Spinal cord (tissue), 9 donors: ENCODE measurements at regions not wholly inside any gene's neighbourhood (a gene's known extent, or its start where the extent isn't known, plus 50 kb on each side); places are given as distances from the start of the nearest gene placed in this dataset.
"Not testable (repeated sequence)": the region's sequence is repeated elsewhere in the genome, so short reads cannot be mapped to it uniquely, and the experiment has no call there.

Experiments used
- DNase-seq, 6 donors: peaks; one replicate each; pipeline versions ENCODE4 v3.0.0 to v3.0.0-alpha.2; 2013 to 2015; ENCODE audit warnings: low spot score in 6 of 6, low read depth in 4 of 6
- H3K27ac ChIP-seq: one replicate; pipeline ENCODE4 v1.5.1; 2013; ENCODE audit warnings: low read depth, low read length, control low read depth
- H3K27me3 ChIP-seq: one replicate; pipeline ENCODE4 v1.6.1; 2013; ENCODE audit warnings: low read length; ENCODE audit not compliant: control insufficient read depth, insufficient read depth
- H3K36me3 ChIP-seq: one replicate; pipeline ENCODE4 v1.6.1; 2013; ENCODE audit warnings: low read length; ENCODE audit not compliant: control insufficient read depth, insufficient read depth
- H3K4me1 ChIP-seq: one replicate; pipeline ENCODE4 v1.6.1; 2013; ENCODE audit warnings: low read length; ENCODE audit not compliant: control insufficient read depth, insufficient read depth
- H3K4me3 ChIP-seq: one replicate; pipeline ENCODE4 v1.5.1; 2013; ENCODE audit warnings: low read depth, low read length, control low read depth
- H3K9me3 ChIP-seq: one replicate; pipeline ENCODE4 v1.6.1; 2013; ENCODE audit warnings: low read length; ENCODE audit not compliant: control insufficient read depth, insufficient read depth
- WGBS: methylation state at CpG from one replicate; pipeline ENCODE4 v1.1.5; 2013; ENCODE audit warnings: missing lambda C conversion rate; ENCODE audit not compliant: insufficient coverage; 5-methylcytosine and 5-hydroxymethylcytosine counted together
- donor health status: healthy.

DNA sequence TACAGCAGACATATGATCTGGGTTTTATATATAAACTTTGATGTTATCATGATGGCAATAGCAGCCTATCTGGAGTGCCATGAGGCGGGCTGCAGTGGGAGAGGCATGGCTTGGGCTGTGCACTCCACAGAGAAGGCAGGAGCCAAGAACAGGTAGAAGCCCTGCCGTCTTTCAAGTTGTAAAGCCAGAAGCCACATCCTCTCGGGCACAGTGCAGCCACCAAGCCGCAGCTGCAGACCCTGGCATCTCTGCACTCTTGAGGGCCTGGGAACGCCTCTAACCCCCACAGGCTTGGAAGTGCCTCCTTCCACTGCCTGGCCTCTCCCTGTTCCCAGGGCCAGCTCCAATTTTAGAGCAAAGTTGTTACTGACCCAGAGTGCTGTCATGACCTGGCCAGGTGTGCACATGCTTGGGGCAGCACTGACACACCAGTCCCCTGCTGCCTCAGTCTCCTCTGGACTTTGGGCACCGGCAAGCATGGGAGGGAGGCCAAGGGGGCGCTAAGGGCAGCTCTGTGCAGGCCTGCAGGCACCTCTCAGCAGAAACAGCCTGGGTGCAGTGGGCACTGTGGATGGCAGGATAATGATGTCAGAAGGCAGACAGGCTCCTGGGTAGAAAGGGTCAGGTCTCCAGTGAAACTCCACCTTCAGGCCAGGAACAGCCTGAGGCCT, 1619.8 kb upstream of the PRMT6 start:
- H3K36me3 ChIP-seq, result no peaks in the 10 kb centered on the region
- 99% methylated on average over 7 of the region's 7 CpGs for WGBS

DNA sequence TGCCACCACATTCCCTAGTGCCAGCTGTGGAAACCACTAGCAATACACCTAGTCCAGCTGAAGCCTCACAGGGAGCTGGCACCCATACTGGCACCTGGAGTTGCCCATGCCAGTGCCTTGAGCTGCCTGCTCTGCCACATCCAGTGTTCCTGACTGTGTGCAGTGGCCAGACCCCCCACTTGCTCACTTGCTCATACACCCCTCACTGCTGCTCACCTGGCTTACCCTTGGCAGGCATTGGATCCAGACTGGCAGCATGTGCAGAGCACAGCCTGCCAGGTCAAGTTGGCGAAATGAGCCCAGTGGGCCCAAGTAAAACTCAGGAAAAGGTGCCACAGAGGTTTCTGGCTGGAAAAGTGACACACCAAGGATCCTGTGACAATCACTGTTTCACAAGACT, 1618.6 kb upstream of the PRMT6 start:
- peaks cover 3% of the 10 kb centered on the region for H3K9me3 ChIP-seq
- no peak for DNase-seq
- WGBS, result 100% methylated on average over 1 of the region's 1 CpG
- no peaks in the 10 kb centered on the region for H3K27me3 ChIP-seq
- H3K4me1 ChIP-seq, result no peaks in the 10 kb centered on the region
- H3K4me3 ChIP-seq, result no peak overlapping the region
- H3K36me3 ChIP-seq, result no peaks in the 10 kb centered on the region
- H3K27ac ChIP-seq, result no peak overlapping the region

More for the DNA sequence above, 1619.8 kb upstream of the PRMT6 start:
- Histone ChIP-seq H3K4me3 (no peak overlapping the region), H3K27ac (no peak overlapping the region), H3K27me3 (no peaks in the 10 kb centered on the region), H3K9me3 (peaks cover 3% of the 10 kb centered on the region), H3K4me1 (no peaks in the 10 kb centered on the region)
- no peak for DNase-seq

DNA sequence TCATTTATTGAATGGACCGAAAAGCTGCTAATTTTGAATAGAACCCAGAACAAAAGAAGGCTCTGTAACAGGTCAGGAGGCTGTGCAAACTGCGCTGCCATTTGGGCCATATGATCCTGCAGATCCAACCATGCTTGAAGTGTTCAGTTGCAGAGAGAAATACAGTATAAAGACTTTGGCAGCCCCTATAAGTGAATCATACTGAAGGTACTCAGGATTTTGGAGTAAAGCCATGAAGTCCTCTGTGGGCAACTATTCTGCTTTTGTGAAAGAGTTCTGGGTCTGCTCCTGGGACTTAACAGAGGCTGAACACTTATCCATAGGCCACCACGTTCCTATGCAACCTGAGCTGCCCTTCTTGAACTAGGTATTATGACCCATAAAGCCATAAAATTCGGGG, 1613.6 kb upstream of the PRMT6 start:
- 62% methylated on average over 3 of the region's 4 CpGs for WGBS
- no peaks in the 10 kb centered on the region for H3K36me3 ChIP-seq
- H3K27ac ChIP-seq, result no peak overlapping the region
- H3K27me3 ChIP-seq, result no peaks in the 10 kb centered on the region
- H3K9me3 ChIP-seq, result no peaks in the 10 kb centered on the region
- H3K4me1 ChIP-seq, result no peaks in the 10 kb centered on the region
- H3K4me3 ChIP-seq, result no peak overlapping the region
- DNase-seq, result no peak

DNA sequence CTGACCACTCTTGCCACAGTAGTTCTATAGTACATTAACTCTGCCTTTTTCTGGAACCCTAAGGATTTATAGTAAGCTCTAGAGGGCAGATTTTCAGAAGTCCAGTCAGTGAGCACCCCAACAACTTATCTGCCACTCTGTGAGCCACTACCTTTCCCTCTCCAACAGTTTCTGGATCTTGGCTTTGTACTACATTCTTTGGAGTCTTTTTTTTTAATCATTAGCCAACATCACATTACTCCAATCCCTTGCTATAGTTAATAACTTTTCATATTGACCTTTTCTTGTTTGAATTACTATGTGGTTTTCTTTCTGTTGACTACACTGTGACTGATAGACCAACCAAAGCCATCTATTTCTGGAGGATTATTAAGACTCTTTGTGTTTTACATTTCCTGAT, 1596.7 kb upstream of the PRMT6 start:
- no peaks in the 10 kb centered on the region for H3K9me3 ChIP-seq
- no peak overlapping the region for H3K27ac ChIP-seq
- no peak overlapping the region for H3K4me3 ChIP-seq
- no peaks in the 10 kb centered on the region for H3K36me3 ChIP-seq
- H3K27me3 ChIP-seq, result no peaks in the 10 kb centered on the region
- no peak for DNase-seq
- H3K4me1 ChIP-seq, result no peaks in the 10 kb centered on the region

DNA sequence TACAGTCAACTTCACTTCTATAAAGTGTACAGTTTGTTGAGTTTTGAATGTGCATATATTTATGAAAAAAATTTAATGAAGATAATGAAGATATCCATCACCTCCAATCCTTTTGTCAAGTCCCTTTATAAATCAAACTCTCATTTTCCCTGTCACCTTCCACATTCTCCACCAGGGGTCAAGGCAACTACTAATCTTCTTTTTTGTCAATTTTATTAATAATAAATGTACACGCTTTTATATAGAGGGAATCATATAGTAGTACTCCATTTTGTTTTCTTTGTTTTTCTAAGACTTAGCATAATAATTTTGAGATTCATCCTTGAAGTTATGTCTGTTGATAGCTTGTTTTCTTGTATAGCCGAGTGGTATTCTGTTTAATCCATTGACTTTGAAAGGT, 1594.2 kb upstream of the PRMT6 start:
- no peak for DNase-seq
- no peaks in the 10 kb centered on the region for H3K4me1 ChIP-seq
- H3K9me3 ChIP-seq, result no peaks in the 10 kb centered on the region
- WGBS, result no CpG with 5 or more reads among the region's 2 CpGs
- no peak overlapping the region for H3K27ac ChIP-seq
- H3K36me3 ChIP-seq, result no peaks in the 10 kb centered on the region
- H3K27me3 ChIP-seq, result no peaks in the 10 kb centered on the region
- no peak overlapping the region for H3K4me3 ChIP-seq

DNA sequence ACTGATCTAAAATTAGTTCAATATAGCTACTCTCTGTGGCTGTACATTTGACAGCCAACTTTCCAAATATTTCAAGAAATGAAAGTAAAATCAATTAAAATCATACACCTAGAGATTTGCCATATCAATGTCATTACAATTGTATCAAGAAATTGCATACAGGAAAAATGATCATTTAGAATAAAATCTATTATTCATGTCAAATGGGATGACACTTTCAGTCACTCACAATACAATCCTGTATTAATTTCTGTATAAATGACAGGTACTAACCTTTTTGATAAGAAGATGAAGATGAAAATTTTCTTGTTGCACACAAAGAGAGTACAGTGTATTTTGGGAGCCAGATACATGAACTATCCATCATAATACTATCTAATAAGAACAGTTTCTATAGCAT, 1588.9 kb upstream of the PRMT6 start:
- no peak overlapping the region for H3K27ac ChIP-seq
- H3K36me3 ChIP-seq, result no peaks in the 10 kb centered on the region
- DNase-seq, result no peak
- no peaks in the 10 kb centered on the region for H3K4me1 ChIP-seq
- H3K9me3 ChIP-seq, result no peaks in the 10 kb centered on the region
- no peak overlapping the region for H3K4me3 ChIP-seq
- no peaks in the 10 kb centered on the region for H3K27me3 ChIP-seq

DNA sequence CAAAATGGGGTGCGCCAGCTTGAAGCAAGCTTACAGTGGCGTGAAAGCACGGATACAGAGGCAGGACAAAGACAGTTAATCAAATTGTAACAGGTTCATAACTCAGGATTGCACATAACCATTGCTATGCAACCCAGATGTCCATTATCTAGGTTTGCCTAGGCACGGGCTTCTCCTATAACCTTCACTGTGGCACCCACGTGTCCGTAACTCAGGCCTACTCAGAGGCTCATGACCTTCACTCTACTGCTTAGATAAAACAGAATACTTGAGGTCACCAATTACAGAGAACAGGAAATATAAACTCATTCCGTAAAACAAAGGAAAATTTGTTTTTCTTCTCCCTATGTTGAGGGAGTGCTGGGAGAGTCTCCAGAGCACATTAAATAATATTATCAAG, 1585.9 kb upstream of the PRMT6 start:
- not testable (repeated sequence) for H3K9me3 ChIP-seq, H3K27me3 ChIP-seq
- 71% methylated on average over 3 of the region's 7 CpGs for WGBS

DNA sequence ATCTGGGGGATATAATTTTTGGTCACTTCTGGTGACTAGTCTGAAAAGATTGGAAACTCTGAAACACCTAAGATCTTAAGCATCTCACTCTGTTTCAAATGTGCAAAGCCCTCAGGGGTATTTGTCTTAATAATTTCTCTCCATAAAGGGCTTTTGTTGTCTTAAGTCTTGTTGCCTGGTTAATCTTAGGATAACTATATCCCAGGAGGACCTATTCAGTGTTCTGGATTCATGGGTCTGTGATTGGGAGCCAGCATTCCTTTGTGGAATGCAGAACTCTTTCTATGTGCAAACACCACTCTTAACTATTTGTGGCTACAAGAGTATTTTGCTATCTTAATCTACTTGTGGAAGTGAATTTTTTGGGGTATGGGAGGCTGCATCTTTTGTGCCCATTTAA, 1573.0 kb upstream of the PRMT6 start:
- H3K9me3 ChIP-seq, result no peaks in the 10 kb centered on the region
- no peak overlapping the region for H3K4me3 ChIP-seq
- no peaks in the 10 kb centered on the region for H3K27me3 ChIP-seq
- no peaks in the 10 kb centered on the region for H3K36me3 ChIP-seq
- no peak overlapping the region for H3K27ac ChIP-seq
- H3K4me1 ChIP-seq, result no peaks in the 10 kb centered on the region
- DNase-seq, result no peak

More for the DNA sequence above, 1585.9 kb upstream of the PRMT6 start:
- not testable (repeated sequence) for DNase-seq, H3K36me3 ChIP-seq, H3K4me3 ChIP-seq, H3K4me1 ChIP-seq, H3K27ac ChIP-seq

DNA sequence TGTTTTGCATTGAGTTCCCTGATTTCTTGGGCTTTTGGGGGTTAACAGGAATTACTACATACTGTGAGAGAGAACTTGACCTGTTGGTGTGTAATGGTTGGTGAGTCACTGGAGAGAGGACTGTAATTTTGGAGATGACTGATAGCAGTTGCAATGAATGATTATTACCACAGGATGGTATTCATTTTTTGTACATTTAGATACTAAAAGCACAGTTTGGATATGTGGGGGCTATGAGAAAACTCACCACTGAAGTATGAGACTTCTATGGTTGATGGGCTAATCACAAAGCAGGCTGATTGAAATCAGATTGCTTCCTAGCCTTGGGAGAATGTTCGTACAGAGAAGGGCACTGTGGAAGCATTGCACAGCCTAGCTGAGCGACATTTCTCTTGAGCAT, 1571.3 kb upstream of the PRMT6 start:
- no peak for DNase-seq
- no peak overlapping the region for H3K4me3 ChIP-seq
- 100% methylated on average over 2 of the region's 2 CpGs for WGBS
- no peaks in the 10 kb centered on the region for H3K4me1 ChIP-seq
- H3K27ac ChIP-seq, result no peak overlapping the region
- H3K36me3 ChIP-seq, result no peaks in the 10 kb centered on the region
- H3K27me3 ChIP-seq, result no peaks in the 10 kb centered on the region
- no peaks in the 10 kb centered on the region for H3K9me3 ChIP-seq

DNA sequence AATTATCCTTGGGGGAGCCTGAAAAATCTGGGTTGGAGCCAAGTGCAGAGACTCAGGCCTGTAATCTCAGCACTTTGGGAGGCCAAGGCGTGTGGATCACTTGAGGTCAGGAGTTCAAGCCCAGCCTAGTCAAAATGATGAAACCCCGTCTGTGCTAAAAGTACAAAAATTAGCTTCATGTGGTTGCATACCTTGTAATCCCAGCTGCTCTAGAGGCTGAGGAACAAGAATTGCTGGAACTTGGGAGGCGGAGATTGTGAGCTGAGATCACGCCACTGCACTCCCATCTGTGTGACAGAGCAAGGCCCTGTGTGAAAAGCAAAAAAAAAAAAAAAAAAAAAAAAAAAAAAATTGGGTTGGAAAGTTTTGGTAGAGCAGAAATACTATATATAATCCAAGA, 1563.6 kb upstream of the PRMT6 start:
- no peak for DNase-seq
- no peak overlapping the region for H3K4me3 ChIP-seq
- H3K36me3 ChIP-seq, result no peaks in the 10 kb centered on the region
- H3K27me3 ChIP-seq, result no peaks in the 10 kb centered on the region
- H3K9me3 ChIP-seq, result no peaks in the 10 kb centered on the region
- H3K4me1 ChIP-seq, result no peaks in the 10 kb centered on the region
- WGBS, result 71% methylated on average over 2 of the region's 4 CpGs
- H3K27ac ChIP-seq, result no peak overlapping the region
